Hepatocyte (in vitro differentiated cells): ENCODE measurements at regions not wholly inside any gene's neighbourhood (a gene's known extent, or its start where the extent isn't known, plus 50 kb on each side); places are given as distances from the start of the nearest gene placed in this dataset.

Experiments used
- EZH2phosphoT487 ChIP-seq: fragments of 200-600 bp; sonication (generic); IDR thresholded peaks from one replicate; pipeline ENCODE4 v1.6.1; 2018; ENCODE audit warnings: antibody characterized with exemption, mild to moderate bottlenecking, low read depth, moderate library complexity; ENCODE audit not compliant: unreplicated experiment, severe bottlenecking
- TF ChIP-seq, protein P1 (sequence below): fragments of 200-600 bp; sonication (generic); IDR thresholded peaks from 2 replicates; pipeline ENCODE4 v1.5.1; 2016; ENCODE audit warnings: antibody characterized with exemption, mild to moderate bottlenecking; ENCODE audit not compliant: poor library complexity

DNA sequence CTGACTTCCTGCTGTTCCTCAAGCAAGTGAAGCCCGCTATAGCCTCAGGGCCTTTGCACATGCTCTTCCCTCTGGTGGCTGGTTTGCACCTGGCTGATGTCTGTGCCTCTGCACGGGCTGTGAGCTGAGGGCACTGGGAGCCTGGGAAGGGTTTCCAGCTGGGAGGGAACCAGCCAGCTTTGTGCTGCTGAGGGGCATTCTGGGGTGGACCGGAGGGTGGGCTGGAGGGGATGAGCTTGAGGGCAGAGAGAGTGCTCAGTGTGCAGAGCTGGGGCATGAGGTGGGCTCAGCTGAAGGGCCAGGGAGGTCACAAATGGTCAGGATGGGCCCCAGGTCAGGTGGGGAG lies 305.7 kb downstream of the MATN1 start:
- TF ChIP-seq, protein P1, sequence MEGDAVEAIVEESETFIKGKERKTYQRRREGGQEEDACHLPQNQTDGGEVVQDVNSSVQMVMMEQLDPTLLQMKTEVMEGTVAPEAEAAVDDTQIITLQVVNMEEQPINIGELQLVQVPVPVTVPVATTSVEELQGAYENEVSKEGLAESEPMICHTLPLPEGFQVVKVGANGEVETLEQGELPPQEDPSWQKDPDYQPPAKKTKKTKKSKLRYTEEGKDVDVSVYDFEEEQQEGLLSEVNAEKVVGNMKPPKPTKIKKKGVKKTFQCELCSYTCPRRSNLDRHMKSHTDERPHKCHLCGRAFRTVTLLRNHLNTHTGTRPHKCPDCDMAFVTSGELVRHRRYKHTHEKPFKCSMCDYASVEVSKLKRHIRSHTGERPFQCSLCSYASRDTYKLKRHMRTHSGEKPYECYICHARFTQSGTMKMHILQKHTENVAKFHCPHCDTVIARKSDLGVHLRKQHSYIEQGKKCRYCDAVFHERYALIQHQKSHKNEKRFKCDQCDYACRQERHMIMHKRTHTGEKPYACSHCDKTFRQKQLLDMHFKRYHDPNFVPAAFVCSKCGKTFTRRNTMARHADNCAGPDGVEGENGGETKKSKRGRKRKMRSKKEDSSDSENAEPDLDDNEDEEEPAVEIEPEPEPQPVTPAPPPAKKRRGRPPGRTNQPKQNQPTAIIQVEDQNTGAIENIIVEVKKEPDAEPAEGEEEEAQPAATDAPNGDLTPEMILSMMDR = no peak
- no peak for TF ChIP-seq EZH2phosphoT487
